ENCODE measurements at regions not wholly inside any gene's neighbourhood (a gene's known extent, or its start where the extent isn't known, plus 50 kb on each side); places are given as distances from the start of the nearest gene placed in this dataset.
"Not testable (repeated sequence)": the region's sequence is repeated elsewhere in the genome, so short reads cannot be mapped to it uniquely, and the experiment has no call there.

DNA sequence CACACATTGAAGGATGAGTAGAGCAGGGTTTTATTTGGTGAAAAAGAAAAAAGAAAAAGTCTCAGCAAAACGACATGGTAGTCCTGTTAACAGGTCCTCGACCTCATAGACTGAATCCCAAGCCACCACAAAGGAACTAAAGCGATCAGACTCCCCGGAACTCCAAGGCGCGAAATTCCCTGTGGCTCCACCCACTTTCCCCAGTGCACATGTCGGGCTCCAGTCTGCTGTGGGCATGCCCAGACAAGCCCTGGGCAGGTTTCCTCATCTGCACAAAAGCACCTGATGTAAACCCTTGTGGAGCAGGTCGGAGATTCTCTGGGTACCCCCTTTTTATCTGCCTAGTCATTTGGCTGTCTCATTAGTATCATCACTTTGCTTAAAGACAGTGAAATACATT lies 170.7 kb upstream of the FSIP2 start:
- H3K4me1 ChIP-seq, result no peaks in the 10 kb centered on the region
- DNase-seq (ENCODE audit: low read depth in 1 of 2, low spot score in 1 of 2), result peak in 1 of 2 experiments; percentile 1
- CTCF ChIA-PET, result no interaction called here
- ATAC-seq, result no peak
- H3K4me3 ChIP-seq, result no peak overlapping the region
- POLR2A ChIA-PET, result no interaction called here
- 50% methylated on average over 8 of the region's 8 CpGs for WGBS (ENCODE audit: missing lambda C conversion rate)
- H3K9me3 ChIP-seq, result no peaks in the 10 kb centered on the region
- H3K4me2 ChIP-seq, result no peak overlapping the region
- TF ChIP-seq FOSB (CRISPR knock-in tag; IDR thresholded peaks at IDR 0.05) (no peak), TP53 (CRISPR knock-in tag; IDR thresholded peaks at IDR 0.05) (no peak), HOXB5 (CRISPR knock-in tag; IDR thresholded peaks at IDR 0.05) (no peak), GATA3 (IDR thresholded peaks at IDR 0.05; ENCODE audit: borderline replicate concordance) (no peak), RCOR1 (IDR thresholded peaks at IDR 0.05; ENCODE audit: low read depth, low read length) (no peak), CBX2 (IDR thresholded peaks at IDR 0.05; ENCODE audit: borderline replicate concordance, low read depth) (no peak)
- TF ChIP-seq, protein P1, sequence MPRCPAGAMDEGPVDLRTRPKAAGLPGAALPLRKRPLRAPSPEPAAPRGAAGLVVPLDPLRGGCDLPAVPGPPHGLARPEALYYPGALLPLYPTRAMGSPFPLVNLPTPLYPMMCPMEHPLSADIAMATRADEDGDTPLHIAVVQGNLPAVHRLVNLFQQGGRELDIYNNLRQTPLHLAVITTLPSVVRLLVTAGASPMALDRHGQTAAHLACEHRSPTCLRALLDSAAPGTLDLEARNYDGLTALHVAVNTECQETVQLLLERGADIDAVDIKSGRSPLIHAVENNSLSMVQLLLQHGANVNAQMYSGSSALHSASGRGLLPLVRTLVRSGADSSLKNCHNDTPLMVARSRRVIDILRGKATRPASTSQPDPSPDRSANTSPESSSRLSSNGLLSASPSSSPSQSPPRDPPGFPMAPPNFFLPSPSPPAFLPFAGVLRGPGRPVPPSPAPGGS (IDR thresholded peaks at IDR 0.05), result no peak
- TF ChIP-seq, protein P2, sequence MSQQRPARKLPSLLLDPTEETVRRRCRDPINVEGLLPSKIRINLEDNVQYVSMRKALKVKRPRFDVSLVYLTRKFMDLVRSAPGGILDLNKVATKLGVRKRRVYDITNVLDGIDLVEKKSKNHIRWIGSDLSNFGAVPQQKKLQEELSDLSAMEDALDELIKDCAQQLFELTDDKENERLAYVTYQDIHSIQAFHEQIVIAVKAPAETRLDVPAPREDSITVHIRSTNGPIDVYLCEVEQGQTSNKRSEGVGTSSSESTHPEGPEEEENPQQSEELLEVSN (IDR thresholded peaks at IDR 0.05; ENCODE audit: borderline replicate concordance, low read depth), result no peak
- no peak overlapping the region for H3K27ac ChIP-seq
- FAIRE-seq, result no peak

DNA sequence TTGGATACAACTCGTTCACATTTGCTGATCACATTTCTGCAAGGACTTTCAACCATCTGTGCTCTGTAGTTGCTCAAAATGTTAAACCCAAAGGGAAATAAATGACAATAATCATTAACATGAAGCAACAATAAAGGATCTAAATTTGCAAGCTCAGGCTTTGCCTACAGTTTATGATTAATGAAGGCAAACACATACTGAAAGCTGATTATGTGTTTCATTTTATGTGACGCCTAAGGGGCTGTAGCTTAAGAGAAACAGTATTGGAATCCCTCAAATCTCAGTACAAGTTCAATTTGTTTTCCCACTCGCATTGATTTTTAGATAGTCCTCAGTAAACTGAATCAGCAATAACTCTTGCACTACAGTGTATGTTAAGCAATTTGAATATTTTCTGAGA lies 160.3 kb upstream of the FSIP2 start:
- WGBS (ENCODE audit: missing lambda C conversion rate), result 47% methylated on average over 3 of the region's 3 CpGs
- Histone ChIP-seq H3K9me3 (peaks cover 3% of the 10 kb centered on the region; the same call in 1 of the 3 replicates), H3K4me2 (no peak overlapping the region), H3K4me3 (no peak overlapping the region), H3K4me1 (peaks cover 7% of the 10 kb centered on the region; the same call in 2 of the 3 replicates), H3K27ac (no peak overlapping the region)
- DNase-seq (ENCODE audit: low read depth in 1 of 2, low spot score in 1 of 2) (no peak), ATAC-seq (no peak), FAIRE-seq (no peak)
- TF ChIP-seq EHMT2 (IDR thresholded peaks at IDR 0.05; ENCODE audit: low read depth) (no peak), HOXB13 (CRISPR knock-in tag; IDR thresholded peaks at IDR 0.05; ENCODE audit: low read depth) (no peak)
- ChIA-PET POLR2A (no interaction called here), CTCF (no interaction called here)

DNA sequence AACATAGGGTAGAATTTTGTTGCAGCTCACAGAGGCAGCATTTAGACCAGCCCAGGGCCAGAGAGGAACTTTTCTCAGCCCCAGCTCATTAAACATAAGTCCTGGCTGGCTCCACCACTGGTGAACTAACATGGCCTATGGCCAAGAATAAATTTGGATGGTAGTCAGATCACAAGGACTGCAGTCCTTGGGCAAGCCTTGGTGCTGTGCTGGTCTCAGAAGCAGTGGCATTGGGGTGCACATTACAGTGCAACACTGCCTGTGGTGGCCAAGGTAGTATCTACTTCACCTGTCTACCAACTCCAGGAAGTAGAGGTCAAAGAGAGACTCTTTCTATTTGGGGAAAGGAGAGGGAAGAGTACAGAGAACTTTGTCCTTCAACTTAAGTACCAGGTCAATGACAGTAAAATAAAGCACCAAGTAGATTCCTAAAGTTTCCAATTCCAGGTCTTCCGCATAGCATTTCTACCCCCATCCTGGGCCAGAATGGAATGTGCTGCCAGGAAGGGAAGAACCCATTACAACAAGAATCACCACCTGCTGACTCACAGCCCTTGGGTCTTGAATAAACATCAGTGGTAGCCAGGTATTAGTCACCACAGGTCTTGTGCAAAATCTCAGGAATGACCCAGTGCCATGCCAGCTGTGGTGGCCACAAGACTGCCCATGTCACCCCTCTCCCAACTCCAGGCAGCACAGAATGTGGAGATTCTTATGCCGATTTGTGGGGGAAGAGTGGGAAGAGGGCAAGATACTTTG lies 155.4 kb upstream of the FSIP2 start:
- POLR2A ChIA-PET, result no interaction called here
- DNase-seq (ENCODE audit: low read depth in 1 of 2, low spot score in 1 of 2) (peak; percentile 18 to 74), ATAC-seq (peak; percentile 85 to 100), FAIRE-seq (no peak)
- Histone ChIP-seq H3K27ac (peak overlapping the region; percentile 66 to 71), H3K9me3 (peaks cover 13% of the 10 kb centered on the region; the same call in 2 of the 3 replicates), H3K4me3 (no peak overlapping the region), H3K4me2 (peak overlapping the region; percentile 32; the same call in 2 of the 3 replicates), H3K4me1 (peaks cover 10% of the 10 kb centered on the region; the same call in 2 of the 3 replicates)
- TF ChIP-seq JUNB (IDR thresholded peaks at IDR 0.05) (peak; percentile 65; the same call in 1 of the 2 replicates), JUN (IDR thresholded peaks at IDR 0.05) (peak; percentile 25 to 54; a peak in 1 of 5 replicates), TFCP2L1 (CRISPR knock-in tag; IDR thresholded peaks at IDR 0.05) (no peak), EP300 (IDR thresholded peaks at IDR 0.05) (peak in 1 of 2 experiments; percentile 45; a peak in 1 of 5 replicates), FOSL2 (IDR thresholded peaks at IDR 0.05) (no peak; the same call in none of the 2 replicates), FOSL2 (CRISPR knock-in tag; IDR thresholded peaks at IDR 0.05) (peak; percentile 44), FOXS1 (CRISPR knock-in tag; IDR thresholded peaks at IDR 0.05) (no peak), CEBPB (IDR thresholded peaks at IDR 0.05) (peak; percentile 40 to 42; a peak in 1 of 4 replicates)
- TF ChIP-seq, protein P3, sequence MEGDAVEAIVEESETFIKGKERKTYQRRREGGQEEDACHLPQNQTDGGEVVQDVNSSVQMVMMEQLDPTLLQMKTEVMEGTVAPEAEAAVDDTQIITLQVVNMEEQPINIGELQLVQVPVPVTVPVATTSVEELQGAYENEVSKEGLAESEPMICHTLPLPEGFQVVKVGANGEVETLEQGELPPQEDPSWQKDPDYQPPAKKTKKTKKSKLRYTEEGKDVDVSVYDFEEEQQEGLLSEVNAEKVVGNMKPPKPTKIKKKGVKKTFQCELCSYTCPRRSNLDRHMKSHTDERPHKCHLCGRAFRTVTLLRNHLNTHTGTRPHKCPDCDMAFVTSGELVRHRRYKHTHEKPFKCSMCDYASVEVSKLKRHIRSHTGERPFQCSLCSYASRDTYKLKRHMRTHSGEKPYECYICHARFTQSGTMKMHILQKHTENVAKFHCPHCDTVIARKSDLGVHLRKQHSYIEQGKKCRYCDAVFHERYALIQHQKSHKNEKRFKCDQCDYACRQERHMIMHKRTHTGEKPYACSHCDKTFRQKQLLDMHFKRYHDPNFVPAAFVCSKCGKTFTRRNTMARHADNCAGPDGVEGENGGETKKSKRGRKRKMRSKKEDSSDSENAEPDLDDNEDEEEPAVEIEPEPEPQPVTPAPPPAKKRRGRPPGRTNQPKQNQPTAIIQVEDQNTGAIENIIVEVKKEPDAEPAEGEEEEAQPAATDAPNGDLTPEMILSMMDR (IDR thresholded peaks at IDR 0.05), result no peak
- CTCF ChIA-PET, result no interaction called here
- WGBS (ENCODE audit: missing lambda C conversion rate), result 18% methylated on average over 2 of the region's 2 CpGs

DNA sequence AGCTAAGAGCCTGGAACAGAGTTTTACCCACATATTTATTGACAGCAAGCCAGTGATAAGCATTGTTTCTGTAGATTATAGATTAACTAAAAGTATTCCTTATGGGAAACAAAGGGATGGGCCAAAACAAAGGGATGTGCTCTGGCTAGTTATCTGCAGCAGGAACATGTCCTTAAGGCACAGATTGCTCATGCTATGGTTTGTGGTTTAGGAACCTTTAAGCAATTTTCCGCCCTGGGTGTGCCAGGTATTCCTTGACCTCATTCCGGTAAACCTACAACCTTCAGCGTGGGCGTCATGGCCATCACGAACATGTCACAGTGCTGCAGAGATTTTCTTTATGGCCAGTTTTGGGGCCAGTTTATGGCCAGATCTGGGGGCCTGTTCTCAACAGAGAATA lies 153.4 kb upstream of the FSIP2 start:
- FAIRE-seq; DNase-seq (ENCODE audit: low read depth in 1 of 2, low spot score in 1 of 2); H3K4me2 ChIP-seq; H3K4me3 ChIP-seq; CTCF ChIA-PET; H3K27ac ChIP-seq; POLR2A ChIA-PET; H3K4me1 ChIP-seq; ATAC-seq: not testable (repeated sequence)
- peaks cover 13% of the 10 kb centered on the region; the same call in 2 of the 3 replicates for H3K9me3 ChIP-seq
- WGBS (ENCODE audit: missing lambda C conversion rate), result 41% methylated on average over 5 of the region's 5 CpGs

DNA sequence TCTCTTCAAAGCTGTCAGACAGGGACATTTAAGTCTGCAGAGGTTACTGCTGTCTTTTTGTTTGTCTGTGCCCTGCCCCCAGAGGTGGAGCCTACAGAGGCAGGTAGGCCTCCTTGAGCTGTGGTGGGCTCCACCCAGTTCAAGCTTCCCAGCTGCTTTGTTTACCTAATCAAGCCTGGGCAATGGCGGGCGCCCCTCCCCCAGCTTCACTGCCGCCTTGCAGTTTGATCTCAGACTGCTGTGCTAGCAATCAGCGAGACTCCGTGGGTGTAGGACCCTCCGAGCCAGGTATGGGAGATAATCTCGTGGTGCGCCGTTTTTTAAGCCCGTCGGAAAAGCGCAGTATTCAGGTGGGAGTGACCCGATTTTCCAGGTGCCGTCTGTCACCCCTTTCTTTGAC lies 147.3 kb upstream of the FSIP2 start:
- H3K27ac ChIP-seq; H3K4me3 ChIP-seq; DNase-seq (ENCODE audit: low read depth in 1 of 2, low spot score in 1 of 2); CTCF ChIA-PET; FAIRE-seq; ATAC-seq; H3K4me2 ChIP-seq; POLR2A ChIA-PET; H3K9me3 ChIP-seq; H3K4me1 ChIP-seq: not testable (repeated sequence)
- WGBS (ENCODE audit: missing lambda C conversion rate), result 66% methylated on average over 14 of the region's 14 CpGs

Measured in A549 (cell line).